Amniotic epithelial cell (primary cell): ENCODE measurements at regions not wholly inside any gene's neighbourhood (a gene's known extent, or its start where the extent isn't known, plus 50 kb on each side); places are given as distances from the start of the nearest gene placed in this dataset.
"Not testable (repeated sequence)": the region's sequence is repeated elsewhere in the genome, so short reads cannot be mapped to it uniquely, and the experiment has no call there.

ENCODE experiments used
- DNase-seq: peaks from one replicate; pipeline ENCODE4 v3.0.0-alpha.2; 2010; ENCODE audit warnings: low read depth

DNA sequence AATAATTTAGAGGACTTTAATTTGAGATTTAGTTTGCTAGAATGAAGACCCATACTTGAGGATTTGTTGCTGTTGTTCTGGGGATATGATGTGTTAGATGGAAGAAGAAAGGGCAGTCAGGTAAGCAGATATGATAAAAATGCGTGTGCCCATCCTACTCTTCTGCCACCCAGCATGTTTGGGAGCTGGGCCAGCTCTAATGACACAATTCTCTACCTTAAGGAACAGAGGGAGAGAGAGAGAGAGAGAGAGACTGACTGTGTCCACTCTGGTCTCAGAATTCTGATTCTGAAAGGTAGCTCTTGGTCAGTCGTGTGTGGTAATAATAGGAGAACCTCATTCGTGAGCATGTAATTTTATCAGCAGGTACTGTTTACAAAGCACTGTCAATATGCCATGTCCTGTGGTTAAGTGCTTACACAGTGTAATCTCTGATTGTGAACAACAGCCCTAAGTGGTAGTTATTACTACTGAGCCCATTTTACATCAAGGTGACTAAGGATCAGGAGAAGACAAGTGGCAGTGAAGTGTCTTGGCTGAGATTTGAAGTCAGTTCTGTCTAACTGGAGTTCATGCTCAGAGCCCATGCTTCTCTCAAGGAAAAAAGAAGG is 307.4 kb upstream of the SEMA6A start:
- DNase-seq, result no peak

DNA sequence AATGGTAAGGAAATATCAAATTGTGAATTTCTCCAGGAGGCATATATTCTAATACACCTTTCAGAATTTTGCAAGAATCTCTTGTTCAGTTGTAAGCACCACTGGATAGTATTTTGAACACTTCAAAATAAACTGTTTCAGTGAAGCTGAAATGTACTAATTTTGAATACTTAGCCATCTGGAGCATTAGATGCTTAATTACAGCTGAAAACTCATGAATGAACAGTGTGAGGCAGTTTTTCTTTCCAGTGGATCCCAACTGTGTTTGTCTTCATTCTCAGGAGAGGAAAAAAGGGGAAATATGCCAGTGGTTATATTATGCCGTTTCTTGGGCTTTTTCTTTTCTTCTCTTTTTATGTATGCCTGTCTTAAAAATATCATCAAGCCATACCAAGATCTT is 306.0 kb upstream of the SEMA6A start:
- no peak for DNase-seq

DNA sequence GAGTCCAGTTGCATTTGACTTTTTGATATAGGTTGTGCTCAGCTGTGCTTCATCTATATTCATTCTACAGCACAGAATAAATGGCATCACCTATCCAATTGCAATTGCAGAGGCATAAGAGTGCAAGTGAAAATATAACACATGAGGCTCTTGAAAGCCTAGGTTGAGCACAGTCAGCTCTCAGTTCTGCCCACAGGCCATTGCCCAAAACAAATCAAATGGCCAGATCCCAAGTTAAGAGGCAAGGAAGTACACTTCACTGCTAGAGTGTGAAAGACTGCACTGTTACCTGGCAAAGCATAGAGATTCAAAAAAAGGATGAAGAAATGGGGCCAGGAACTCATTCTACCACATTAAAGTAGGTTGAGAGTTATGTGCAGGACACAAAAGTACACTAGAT is 305.5 kb upstream of the SEMA6A start:
- no peak for DNase-seq

DNA sequence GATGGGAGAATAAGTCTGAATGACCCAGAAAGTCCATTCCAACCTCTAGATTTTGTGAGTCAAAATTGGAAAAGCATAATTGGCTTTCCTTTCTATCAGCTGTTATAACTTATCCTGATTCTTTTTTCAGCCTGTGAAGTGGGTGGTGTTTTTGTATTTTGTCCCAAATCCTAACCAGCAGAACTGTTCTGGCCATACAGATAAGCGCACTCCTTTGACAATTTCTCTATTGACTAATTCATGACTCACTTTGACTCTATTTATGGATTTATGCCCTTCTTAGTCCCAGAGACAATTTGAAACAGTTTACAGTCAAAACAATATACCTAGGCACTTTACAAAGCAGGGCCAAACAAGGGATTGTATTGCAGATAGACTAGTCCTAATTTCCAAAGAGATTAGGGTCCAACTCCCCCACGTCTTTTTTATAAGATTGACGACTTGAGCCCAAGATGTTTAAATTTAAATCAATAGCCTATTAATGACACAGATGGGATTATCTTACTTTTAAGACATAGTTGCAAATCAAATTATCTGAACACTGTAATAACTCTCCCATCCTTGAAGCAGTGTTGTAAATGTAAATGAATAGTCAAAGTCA is 301.7 kb upstream of the SEMA6A start:
- no peak for DNase-seq

DNA sequence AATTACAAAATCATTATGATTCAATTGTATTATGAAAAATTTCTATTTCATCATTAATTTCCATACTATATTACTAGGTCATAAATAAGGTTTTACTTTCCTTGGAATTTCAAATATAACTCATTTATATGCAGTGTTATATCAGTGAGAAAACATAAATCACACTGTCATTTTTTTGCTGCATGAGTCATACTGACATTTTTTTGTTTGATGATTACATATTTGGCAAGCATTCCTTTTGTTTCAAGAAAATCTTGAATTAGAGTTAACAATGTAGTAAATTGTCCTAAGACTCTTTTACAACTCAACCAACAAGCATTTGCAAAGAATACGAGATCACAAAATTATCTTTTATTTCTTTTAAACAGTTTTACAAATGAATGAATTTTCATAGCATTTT is 298.4 kb upstream of the SEMA6A start:
- DNase-seq, result no peak

DNA sequence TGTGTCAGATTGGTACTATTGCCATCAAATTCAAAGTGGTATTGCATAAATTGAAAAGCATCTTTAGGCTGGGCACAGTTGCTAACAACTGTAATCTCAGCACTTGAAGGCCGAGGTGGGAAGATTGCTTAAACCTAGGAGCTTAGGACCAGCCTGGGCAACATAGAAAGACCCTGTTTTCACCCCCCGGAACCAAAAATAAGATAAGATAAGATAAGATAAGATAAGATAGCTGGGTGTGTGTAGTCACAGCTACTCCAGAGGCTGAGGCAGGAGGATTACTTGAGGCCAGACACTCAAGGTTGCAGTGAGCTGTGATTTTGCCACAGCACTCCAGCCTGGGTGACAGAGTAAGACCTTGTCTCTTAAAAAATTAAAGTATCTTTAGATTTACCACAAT is 297.9 kb upstream of the SEMA6A start:
- DNase-seq, result no peak

DNA sequence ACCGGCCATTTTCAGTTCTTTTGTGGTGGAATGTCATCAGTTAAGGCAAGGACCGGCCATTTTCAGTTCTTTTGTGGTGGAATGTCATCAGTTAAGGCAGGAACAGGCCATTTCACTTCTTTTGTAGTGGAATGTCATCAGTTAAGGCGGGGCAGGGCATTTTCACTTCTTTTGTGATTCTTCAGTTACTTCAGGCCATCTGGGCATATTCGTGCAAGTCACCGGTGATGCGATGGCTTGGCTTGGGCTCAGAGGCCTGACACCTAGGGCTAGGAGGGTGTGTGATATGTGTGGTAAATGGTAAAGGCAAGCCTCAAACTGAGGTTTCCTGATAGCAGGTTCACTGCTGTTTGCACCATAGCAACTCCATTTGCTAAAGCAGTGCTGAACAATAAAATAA is 293.2 kb upstream of the SEMA6A start:
- DNase-seq, result not testable (repeated sequence)

DNA sequence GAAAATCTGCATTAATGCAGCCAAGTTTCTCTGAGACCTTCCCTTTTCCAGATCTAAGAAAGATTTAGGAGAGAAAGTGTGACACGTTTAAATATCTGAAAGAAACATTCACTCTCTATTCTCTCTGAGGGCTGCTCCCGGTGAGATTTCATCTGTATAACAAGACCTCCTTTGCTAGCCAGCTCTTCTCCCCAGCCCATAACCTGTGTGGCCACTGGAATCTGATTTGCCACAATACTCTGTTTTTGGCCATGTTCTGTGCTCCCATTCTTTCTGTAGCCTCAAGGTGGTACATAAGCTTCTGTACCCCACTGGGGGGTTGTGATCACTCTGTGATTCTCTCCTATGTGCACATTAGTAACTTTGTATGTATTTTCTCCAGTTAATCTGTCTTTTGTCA is 291.0 kb upstream of the SEMA6A start:
- DNase-seq, result no peak

DNA sequence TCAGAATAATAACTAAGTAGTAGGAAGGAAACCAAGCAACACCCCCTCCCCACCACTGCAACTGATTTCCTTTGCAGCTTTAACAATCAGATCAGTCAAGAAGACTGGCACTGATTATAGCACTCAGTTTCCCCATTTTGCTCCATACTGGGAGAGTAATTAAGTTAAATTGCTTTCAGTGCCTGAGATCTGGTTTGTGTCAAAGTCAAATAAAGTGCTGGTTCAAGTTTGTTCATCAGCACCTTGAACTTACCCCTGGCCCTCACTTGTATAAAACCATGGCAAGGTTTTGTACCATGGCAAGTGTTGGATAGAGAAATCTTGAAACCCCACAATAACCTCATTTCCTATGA is 290.2 kb upstream of the SEMA6A start:
- no peak for DNase-seq

DNA sequence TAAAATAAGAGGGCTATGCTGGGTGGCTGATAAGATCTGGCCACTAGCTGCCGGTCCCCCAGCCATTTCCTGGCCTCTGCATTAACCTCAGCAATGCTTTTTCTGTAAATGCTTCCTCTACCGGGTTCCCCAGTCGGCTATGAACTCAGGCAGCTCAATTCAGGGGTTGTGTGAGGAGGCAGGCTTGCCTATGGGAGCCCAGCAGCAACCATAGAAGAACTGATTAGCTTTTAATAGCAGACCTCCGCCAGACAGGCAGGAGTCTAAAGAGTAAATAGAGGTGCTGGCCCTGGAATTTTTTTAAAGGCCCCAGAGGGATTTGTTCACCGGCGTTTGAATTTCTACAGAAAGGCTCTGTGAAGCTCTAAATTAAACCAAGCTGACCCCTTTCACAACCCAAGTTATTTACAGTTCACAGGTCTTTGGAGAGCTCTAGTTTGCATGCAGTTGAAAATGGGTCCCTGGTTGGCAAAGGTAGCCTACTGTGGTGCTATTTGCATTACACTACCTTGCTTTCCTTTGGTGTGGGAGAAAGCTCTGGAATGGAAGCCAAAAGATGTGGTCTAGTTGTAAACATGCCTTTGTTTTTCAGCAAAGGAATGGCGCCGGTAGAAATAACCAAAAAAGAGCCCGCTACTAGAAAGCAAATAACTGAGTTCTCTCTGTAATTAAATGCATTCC is 289.7 kb upstream of the SEMA6A start:
- no peak for DNase-seq

DNA sequence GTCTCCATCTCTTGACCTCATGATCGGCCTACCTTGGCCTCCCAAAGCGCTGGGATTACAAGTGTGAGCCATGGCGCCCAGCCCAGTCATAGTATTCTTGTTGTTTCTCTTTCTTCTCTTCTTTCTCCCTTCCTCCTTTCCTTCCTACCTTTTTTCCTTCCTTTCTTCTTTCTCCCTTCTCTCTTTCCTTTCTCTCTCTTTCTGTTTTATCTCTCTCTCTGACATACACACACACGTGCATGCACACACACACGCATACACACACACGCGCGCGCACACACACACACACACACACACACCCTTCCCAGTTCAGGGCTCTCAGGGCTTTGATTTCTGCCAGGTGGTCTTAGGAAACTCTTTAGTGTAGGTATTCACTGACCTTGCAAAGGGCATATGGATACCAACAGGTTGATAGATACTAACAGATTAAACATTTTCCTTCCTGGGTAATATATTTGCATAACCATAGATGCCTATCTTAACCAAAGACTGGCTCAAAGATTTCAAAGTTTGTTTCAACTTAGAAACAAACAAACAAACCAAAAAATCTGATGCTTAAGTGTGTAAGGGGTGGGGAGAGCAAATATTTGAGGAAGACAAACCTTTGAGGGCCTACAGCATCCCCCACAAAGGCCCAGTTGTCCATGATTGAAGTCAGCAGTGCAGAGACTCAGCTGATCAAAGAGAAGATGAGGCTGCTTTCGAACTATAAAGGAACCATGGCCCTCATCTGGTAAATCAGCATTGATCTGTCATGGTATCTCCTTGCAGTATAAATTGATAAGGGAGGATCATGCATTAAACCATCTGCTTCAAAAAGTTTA is 288.2 kb upstream of the SEMA6A start:
- DNase-seq, result no peak

DNA sequence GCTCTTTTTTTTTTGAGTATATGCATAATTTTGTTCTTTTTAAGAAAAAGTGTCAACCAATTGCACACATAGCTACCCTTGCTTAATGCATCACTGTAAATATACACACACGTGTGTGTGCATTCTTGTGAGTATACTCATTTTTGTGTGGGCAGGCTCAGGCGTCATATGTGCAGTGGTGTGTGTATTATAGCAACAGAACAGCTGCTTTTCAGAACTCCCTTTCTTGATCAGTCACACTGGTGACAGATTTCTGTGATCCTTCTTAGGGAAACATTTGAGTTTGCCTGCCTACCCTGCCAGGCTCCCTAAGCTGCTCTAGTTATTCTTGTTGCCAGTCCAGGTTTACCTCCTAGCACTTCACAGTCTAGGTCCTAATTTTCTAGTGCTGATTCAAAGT is 287.0 kb upstream of the SEMA6A start:
- DNase-seq, result no peak

DNA sequence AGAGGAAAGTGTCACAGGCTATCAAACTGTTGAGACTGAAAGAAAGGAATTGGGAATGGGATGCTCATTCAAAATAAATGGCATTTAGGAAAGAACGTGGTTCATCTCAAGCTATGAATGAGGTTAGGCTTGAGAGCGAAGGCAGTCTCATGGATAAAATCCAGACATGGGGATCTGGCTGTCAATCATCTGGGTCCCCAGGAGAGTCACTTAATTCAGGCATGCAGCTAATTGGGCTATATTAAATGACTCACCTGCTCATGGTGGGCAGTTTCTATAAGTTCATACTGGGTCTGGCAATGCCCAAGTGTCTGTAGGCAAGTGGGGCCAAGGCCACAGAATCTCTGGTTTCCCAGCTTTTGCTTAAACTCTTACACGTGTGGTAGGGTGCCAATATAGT is 286.5 kb upstream of the SEMA6A start:
- DNase-seq, result no peak

DNA sequence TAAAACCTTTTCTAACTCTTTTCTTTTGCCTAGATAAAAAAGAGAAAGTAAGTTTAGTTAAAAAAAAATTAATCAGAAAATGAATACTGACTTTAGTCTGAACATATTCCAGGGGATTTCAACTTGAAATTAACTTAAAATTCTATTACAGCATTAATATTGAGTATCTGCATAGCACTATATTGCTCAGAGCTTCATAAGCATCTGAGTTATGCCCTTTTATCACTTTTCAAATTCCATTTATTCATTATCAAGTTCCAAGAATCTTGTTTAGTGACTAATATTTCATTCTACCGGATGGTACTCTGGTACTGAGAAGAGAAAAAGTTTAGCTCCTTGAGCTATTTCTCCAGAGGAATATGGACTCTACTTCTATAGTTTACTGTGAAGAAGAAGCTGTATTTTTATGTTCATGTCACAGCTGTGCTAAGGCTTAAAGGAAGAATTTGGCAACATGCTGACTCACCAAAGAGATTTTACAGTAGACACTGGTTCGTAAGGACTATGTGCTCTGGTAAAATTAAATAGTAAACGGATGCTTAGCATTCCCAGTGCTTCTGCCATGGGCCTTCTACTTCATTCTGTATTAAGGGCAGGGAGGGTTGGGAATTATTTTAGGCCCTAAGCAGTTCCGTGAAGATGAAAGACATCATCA is 285.2 kb upstream of the SEMA6A start:
- DNase-seq, result no peak

DNA sequence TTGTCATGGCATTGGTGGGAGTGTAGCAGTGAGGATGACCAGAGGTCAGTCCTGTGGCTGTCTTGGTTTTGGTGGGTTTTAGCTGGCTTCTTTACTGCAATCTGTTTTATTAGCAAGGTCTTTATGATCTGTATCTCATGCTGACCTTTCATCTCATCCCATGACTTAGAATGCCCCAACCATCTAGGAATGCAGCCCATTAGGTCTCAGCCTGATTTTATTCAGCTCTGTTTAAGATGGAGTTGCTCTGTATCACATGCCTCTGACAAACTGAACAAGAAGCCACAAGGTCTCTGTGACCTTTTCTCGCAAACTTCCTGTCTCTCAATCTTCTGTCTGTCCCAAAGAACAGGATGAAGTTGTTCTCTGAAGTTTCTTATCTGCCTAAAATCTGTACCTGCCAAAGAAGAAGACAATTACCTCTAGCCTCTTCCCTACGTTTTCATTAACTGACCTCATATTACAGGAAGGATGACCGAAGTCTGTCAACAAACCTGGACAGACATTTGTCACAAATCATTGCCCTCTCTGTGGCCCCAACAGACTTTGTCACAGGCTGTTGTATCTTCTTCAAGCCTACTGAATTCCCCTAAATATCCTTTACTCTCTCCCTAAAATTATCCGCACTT is 284.2 kb upstream of the SEMA6A start:
- DNase-seq, result no peak

DNA sequence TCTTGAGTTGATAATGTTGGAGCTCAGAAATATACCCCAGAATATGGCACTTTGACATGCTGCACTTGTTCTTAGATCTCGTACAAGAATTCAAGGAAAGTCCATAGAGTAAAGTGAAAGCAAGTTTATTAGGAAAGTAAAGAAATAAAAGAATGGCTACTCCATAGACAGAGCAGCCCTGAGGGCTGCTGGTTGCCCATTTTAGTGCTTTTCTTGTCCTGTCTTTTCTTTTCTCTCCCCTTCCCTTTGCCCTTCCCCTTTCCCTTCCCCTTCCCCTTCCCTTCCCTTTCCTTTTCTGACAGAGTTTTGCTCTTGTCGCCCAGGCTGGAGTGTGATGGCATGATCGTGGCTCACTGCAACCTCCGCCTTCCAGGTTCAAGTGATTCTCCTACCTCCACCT is 283.4 kb upstream of the SEMA6A start:
- DNase-seq, result not testable (repeated sequence)

DNA sequence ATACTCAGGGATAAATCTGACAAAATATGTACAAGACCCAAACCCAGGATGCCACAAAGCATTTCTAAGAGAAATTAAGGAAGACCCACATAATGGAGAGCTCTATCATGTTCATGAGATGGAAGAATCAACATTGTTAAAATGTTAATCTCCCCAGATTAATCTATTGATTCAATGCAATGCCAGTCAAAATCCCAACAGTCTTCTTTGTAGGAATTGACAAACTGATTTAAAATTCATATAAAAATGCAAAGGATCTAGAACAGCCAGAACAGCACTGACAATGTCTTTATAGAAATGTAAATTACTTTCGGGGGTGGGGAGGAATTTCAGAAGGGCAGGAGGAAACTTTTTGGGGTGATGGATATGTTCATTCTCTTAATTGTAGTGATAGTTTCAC is 281.6 kb upstream of the SEMA6A start:
- no peak for DNase-seq

DNA sequence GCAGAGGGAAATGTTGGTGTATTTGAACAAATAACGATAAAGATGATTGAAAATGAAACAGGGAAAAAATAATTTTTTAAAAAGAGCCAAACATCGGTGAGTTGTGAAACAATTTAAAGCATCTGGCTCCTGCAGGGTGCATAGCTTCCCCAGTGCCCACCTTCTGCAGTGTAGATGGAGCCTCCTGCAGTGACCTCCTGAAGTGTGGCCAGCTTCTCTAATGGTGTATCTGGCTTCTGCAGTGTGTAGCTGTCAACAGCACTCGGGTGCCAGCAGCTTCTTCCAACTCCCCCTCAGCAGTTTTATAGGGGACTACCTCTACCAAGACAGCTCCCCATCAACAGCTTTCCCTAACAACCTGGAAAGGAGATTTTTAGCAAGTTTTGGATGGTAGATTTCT is 279.4 kb upstream of the SEMA6A start:
- no peak for DNase-seq

DNA sequence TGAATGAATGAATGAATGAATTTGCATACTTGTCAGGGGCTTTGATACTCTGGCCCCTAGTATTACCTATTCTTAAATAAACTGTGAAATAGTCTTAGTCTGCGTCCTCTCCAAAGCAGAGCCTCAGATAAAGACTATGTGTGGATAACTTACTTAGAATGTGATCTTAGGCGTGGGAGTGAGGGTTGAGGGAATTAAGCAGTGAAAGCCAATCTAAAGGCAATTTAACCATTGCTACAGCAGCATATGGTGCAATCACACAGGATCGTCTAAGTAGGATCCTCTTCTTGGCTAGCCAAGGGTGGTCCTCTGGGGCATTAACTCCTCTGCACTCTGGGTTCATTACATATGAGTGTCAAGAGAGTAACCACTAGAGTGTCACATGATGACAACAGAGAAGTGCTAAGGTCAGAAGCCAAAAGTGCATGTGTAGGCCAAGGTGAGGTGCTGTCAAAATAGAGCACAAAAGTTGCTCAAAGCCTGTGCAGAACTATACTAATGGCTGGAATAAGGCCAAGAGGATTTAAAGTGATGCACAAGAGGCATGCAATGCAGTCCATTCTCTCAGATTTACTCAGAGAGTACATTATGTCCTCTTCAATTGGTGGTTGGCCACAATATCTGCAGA is 274.4 kb upstream of the SEMA6A start:
- DNase-seq, result no peak

DNA sequence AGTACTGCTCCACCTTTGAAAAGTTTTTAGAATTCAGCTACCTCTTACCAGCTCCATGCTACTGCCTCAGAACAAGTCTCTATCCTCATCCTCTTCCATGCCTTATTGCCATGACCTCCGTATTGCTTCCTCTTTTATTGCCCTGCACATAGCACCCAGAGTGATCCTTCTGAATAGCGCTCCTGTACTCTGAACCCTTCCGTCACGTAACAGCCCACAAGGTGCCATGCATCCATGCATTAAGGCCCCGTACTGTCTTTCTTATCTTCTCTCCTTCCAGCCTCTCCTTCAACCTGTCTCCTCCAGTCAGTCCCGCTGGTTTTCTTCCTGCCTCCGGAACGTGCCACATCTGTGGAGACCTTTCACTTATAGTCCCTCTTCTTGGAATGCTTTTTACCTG is 273.3 kb upstream of the SEMA6A start:
- DNase-seq, result no peak

DNA sequence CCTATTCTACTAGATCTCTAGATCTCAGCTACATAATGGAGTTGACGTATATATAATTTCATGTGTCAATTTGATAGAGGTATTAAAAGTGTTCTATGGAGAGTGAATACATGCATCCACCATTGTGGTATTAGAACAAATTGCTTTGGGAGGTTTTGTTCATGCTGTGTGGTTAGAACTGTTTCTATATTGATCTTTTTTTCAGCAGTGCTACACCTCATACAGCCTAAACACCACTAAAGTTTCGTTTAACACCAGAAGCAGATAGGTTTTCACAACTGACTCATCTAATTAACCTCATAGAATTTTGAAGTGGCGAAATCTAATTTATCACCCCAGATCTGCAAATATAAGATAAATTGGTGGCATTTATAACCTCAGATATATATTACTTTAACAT is 269.4 kb upstream of the SEMA6A start:
- DNase-seq, result no peak

DNA sequence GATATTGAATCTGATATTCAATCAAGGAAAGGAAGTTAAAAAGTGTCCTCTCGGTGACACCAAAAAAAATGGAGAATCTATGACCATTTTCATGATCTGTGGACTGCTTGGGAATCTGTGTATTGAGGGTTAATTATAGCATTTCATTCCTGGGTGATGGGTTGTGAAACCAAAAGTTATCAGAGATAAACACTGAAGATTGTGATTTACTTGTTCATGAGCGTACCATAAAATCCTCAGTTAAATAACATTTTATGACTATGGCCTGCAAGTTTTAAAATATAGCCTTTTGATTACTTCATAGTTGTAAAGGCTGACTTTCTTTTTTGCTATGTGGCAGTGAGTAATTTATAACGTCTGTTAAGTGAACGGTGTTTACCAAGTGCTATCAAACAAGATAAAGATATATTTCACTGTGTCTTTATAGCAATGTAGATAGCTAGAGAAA is 267.9 kb upstream of the SEMA6A start:
- DNase-seq, result no peak
